CD4-positive, alpha-beta T cell treated with Interferon gamma for 1 hour (primary cell): ENCODE measurements at regions not wholly inside any gene's neighbourhood (a gene's known extent, or its start where the extent isn't known, plus 50 kb on each side); places are given as distances from the start of the nearest gene placed in this dataset.
"Not testable (repeated sequence)": the region's sequence is repeated elsewhere in the genome, so short reads cannot be mapped to it uniquely, and the experiment has no call there.

Experiments used
- DNase-seq: peaks from one replicate; pipeline ENCODE4 v3.0.0-alpha.2; 2020

DNA sequence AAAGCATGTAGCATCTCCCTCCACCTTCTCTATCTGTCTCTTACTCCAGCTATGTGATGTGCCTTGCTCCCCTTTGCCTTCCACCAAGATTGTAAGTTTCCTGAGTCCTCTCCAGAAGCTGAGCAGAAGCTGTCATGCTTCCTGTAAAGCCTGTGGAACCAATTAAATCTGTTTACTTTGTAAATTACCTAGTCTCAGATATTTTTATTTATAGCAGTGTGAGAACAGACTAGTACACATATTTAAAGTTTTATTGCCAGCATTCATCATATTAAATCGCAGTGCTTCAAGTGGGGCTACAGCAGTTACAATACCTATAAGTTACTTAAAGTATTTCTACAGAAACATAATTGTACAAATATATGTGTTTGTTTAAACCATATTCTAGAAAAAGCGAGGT, 973.1 kb downstream of the SLC16A7 start:
- no peak for DNase-seq

DNA sequence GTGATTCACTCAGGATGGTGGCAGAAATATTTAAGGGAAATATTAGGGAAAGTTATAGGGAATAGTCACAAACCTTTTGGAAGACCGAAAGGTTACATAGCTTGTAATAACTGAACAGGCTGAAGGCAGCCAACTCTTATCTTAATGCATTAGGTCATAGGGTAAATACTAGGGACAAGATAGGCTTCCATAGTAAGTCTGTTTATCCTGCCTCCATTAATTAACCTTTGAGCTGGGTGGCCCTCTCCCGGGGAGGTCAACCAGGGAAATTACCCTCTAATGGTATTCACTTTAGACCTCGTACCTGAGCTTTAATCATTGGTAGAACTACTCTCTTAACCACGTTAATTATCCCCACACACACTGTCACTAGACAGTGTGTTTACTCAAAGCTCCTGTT, 981.8 kb downstream of the SLC16A7 start:
- no peak for DNase-seq

- not testable (repeated sequence) for DNase-seq
These were observed 991.8 kb downstream of the SLC16A7 start for GRCh38 chr12:60587664-60588063.

- no peak for DNase-seq
These were observed 998.3 kb downstream of the SLC16A7 start for GRCh38 chr12:60594035-60594711.

GRCh38 chr12:60602601-60603000, 1006.8 kb downstream of the SLC16A7 start:
- no peak for DNase-seq

DNA sequence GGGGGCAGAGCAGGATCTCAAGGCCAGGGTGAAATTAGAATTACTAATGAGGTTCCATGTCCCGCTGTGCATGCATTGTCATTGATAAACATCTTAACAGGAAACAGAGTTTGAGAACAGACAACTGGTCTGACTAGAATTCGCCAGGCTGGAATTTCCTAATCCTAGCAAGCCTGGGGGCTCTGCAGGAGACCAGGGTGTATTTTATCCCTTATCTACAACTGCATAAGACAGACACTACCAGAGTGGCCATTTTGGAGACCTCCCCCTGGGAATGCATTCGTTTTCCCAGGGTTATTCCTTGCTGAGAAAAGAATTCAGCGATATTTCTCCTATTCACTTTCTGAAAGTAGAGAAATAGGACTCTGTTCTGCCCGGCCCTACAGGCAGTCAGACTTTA, 1007.6 kb downstream of the SLC16A7 start:
- DNase-seq = not testable (repeated sequence)

- DNase-seq = no peak
These were observed 1020.6 kb downstream of the SLC16A7 start for GRCh38 chr12:60616400-60616799.

DNA sequence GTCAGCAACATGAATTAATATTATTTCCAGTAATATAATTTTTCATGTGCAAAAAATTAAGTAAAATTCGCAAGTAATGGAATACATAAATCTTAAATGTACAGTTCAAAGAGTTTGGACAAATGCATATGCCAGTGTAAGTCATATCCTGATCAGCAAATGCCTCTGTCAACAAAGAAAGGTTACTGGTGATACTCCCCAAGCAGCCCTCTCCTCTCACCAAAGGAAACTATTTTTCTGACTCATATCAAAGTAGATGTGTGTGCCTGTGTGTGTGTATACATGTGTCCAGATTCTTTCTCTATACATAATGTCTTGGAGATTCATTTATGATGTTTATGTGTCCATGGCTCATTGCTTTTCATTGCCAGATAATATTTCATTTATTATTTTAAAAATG, 1035.0 kb downstream of the SLC16A7 start:
- DNase-seq = no peak

DNA sequence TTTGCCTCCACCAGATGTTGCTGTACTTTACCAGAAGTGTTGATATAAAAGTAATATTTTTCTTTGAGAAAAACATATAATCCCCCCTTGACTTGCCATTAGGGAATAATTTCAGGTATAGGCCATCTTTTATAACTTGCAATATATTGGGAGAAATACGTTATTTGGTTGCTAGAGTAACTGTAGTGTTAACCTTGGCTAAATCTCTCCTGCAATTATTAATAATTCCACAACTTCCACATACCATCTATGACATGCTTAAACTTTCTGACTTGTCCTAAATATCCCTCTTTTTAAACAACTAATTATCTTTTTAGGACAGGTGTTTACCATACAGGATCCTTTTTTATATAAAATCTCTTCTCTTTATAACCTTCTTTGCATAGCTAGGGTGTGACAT, 1048.2 kb downstream of the SLC16A7 start:
- DNase-seq = no peak

DNA sequence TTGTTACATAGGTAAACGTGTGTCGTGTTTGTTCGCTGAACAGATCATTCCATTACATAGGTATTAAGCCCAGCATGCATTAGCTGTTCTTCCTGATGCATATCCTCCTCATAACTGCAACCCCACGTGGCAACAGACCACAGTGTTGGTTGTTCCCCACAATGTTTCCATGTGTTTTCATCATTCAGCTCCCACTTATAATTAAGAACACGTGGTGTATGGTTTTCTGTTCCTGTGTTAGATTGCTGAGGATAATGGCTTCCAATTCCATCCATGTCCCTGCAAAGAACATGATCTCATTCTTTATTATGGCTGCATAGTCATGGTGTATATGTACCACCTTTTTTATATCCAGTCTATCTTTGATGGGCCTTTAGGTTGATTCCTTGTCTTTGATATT, 1071.1 kb downstream of the SLC16A7 start:
- no peak for DNase-seq

- no peak for DNase-seq
These were observed 1077.1 kb downstream of the SLC16A7 start for GRCh38 chr12:60672949-60673348.

GRCh38 chr12:60684988-60685655, 1089.3 kb downstream of the SLC16A7 start:
- no peak for DNase-seq

DNA sequence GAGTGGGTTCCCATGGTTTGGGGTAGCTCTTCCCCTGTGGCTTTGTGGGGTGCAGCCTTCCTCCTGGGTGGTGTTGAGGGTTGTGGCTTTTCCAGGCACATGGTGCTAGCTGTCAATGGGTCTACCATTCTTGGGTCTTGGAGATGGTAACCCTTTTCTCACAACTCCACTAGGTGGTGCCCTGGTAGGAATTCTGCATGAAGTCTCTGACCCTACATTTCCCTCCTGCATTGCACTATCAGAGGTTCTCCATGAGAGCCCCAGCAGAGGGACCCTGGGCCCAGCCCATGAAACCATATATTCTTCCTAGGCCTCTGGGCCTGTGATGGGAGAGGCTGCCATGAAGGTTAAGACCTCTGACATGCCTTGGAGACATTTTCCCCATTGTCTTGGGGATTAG, 1093.3 kb downstream of the SLC16A7 start:
- DNase-seq = no peak

GRCh38 chr12:60693019-60693626, 1097.3 kb downstream of the SLC16A7 start:
- DNase-seq = no peak

DNA sequence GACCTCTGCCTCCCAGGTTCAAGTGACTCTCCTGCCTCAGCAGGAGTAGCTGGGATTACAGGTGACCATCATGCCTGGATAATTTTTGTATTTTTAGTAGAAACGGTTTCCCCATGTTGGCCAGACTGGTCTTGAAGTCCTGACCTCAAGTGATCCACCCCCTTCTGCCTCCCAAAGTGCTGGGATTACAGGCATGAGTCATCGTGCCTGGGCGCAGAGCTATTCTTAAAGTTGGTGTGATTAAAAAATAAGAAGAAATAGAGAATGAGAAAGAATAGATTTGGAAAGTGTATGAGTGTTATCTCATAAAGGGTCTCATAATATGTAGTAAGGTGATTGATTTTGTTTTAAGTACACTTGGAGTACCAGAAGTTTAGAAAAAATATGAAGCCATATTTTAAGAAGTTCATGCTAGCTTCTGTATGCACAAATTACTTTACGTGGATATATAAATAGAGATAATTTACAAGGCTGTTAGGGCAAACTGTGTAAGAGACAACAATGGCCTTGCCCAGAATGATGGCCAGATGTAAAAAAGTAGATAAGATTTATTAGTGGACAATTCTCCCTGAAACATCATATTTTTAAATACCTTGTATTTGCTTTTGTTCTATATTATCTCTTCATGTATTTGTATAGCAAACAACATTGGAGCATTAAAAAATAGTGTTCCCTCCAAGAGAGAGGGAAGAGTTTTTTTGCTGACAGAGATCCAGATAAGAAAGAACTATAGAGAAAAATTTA, 1108.5 kb downstream of the SLC16A7 start:
- DNase-seq = no peak

GRCh38 chr12:60710246-60710645, 1114.4 kb downstream of the SLC16A7 start:
- DNase-seq = no peak

DNA sequence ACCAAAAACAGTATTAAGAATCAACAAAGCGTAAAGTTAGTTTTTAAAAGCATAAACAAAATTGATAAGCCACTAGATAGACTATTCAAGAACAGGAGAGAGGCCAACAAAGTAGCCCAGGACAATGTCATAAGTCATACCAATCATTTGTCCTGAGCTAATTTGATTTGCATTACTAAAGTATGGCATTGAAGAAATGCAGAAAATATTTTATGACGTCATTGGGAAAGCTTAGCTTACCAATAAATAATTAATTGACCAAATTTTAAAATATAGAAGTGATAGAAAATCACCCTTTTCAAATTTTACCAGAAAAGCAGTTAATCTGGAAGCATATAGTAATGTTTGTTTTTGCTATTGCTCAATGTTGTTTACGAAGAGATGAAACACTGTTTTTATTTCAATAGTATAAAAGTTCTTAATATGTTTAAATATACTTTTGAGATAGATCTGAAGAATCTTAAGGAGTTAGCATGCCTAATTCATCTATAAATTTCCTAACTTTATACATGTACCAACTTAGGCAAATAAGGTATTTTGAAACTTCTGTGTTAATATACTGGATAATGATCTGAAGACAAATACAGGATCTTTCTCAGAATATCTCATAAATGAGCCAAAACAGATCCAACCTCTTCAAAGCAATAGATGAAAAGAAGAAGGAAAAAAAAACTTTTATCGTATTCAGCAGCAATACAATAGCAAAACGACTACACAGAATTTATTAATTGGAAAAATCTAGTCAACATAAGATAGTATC, 1118.5 kb downstream of the SLC16A7 start:
- DNase-seq = no peak

- DNase-seq = no peak
These were observed 1128.6 kb downstream of the SLC16A7 start for GRCh38 chr12:60724475-60724874.

DNA sequence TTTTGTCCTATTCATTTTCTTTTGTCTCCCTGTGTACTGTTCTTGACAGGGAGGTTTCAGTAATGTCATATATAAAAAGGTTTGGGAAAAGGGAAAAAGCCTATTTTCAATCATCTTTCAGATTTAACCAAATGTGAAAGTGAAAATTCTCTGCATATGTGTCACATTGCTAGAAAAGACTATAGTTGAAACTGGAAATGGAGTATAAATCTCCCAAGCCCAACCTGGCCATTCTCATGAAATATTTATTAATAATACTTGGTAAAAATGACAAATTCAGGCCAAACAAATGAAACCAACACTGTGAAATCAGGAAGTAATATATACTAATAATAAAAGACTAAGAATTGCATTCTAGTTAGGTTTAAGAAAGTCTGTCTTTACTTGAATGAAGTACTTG, 1129.2 kb downstream of the SLC16A7 start:
- DNase-seq = no peak

DNA sequence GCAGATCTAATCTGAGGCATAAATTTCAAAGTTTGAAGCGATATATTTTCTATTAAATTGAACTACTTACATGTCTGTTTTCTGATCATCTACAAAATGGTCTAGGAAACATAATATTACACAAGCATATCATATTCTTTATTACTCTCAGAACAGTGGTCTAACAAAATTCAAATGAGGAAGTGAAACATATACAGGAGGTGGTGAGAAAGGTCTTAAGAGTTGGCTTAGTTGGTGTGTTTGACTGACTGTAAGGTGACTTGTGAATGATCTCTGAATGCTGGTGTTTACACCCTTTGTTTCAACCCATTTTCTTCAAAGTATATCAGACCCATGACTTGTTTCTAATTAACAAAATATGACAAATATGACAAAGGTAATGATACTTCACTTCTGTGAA, 1156.8 kb downstream of the SLC16A7 start:
- no peak for DNase-seq

DNA sequence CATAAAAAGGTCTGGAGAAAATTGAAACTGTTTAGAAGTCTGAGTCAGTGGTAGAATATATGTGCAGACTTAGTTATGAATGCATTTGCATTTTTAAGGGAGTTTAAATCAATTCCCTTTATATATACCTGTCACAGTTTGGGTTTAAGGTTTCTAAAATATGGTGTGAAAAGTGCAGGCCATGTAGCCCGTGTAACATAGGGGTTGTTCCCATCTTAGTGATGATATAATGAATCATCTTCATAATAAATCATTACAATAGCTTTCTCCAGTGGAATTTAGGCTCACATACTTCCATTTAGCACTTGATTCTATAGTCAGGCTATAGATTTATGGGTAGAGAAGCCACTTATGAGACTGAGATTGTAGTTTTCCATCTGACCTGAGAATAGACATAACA, 1162.4 kb downstream of the SLC16A7 start:
- DNase-seq = no peak

DNA sequence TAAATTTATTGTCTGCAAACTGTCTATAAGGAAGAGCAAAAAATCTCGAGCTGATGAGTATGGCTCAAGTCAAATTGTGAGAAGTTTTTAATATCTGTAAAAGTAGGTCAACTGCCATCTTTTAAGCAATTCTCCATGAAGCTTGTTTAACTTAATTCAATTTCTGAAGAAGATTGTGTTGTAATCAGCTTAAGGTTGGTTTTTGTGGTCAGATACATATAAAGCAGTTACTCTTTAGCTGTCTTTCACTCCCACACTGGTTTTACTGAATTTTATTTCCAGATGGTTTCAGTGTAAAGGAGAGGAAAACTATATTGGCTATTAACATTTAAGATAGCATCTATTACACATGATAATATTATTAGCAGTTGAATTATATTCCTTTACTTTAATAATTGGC, 1165.1 kb downstream of the SLC16A7 start:
- DNase-seq = no peak

DNA sequence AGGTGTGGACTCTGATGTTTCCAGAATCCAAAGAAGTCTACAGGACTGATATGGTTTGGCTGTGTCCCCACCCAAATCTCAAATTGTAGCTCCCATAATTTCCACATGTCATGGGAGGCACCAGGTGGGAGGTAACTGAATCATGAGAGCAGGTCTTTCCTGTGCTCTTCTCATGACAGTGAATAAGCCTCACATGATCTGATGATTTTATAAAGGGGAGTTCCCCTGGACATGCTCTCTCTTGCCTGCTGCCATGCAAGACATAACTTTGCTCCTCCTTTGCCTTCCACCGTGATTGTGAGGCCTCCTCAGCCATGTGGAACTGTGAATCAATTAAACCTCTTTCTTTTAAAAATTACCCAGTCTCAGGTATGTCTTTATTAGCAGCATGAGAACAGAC, 1205.3 kb downstream of the SLC16A7 start:
- not testable (repeated sequence) for DNase-seq
